RPMI8226 (cell line): ENCODE measurements at regions not wholly inside any gene's neighbourhood (a gene's known extent, or its start where the extent isn't known, plus 50 kb on each side); places are given as distances from the start of the nearest gene placed in this dataset.
"Not testable (repeated sequence)": the region's sequence is repeated elsewhere in the genome, so short reads cannot be mapped to it uniquely, and the experiment has no call there.

ENCODE experiments used
- DNase-seq: peaks from one replicate; pipeline ENCODE4 v3.0.0-alpha.2; 2015

GRCh38 chr4:81375745-81376144, 96.0 kb downstream of the RASGEF1B start:
- no peak for DNase-seq

DNA sequence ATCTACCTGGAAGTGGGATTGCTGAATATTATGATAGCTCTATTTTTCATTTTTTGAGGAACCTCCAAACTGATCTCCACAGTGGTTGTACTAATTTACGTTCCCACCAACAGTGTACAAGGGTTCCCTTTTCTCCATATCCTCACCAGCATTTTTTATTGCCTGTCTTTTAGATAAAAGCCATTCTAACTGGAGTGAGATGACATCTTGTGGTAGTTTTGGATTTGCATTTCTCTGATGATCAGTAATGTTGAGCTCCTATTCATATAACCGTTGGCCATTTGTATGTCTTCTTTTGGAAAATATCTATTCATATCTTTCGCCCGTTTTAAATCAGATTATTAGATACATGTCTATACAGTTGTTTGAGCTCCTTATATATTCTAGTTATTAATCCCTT, 101.8 kb downstream of the RASGEF1B start:
- DNase-seq: no peak

- no peak for DNase-seq
Observed at GRCh38 chr4:81366779-81367178, 104.9 kb downstream of the RASGEF1B start.

DNA sequence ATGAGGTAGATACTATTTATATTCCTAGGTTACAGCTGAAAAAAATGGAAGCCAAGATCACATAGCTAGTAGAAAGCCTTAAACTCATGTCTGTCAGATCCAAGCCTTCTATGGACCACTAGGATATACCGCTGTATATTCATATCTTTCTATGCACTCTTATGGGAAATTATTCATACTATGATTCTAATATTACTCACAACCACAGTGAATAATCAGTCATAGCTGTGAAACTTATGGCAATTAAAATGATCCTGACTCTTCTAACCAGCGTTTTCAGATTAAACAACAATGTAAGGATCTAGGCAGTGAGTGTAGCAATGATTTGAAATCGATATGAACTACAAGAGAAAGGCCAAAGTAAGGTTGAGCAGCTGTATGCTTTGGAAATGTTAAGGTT, 111.0 kb downstream of the RASGEF1B start:
- DNase-seq: no peak

DNA sequence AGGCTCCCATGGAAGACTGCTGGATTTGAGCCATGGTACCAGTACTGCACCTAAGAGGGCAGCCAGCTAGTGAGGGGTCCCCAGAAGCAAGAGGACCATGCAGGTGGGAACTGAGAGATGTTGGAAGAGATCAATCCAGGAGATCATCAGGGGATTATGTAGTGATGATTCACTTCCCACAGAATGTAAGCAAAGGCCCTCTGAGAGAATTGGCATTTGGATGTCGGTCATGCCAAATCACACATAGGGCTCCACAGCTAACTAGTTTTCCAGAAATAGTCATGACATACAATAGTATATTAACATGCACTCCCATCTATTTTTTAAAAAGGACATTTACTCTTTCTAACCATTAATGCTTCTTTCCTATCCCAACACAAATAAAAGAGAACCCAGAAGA, 112.5 kb downstream of the RASGEF1B start:
- DNase-seq: no peak

GRCh38 chr4:81358154-81358553, 113.6 kb downstream of the RASGEF1B start:
- no peak for DNase-seq

GRCh38 chr4:81356621-81357020, 115.1 kb downstream of the RASGEF1B start:
- no peak for DNase-seq

DNA sequence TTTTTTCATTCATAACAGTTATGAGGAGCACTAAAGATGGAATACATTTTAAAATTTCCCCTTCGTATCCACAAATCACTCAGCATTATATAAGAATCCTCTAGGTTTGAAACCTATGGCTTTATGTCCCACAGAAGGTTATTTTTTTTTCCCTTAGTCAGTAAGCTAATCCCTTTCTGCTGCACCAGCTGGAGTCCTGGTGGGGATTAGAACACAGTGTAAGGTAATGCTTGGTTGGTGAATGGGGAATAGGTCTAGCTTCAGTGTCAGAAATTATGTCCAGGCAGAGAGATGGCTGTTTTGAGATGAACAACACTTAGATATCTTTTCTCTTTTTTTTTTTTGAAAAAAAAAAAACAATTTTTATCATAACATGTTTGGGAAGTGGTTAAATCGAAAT, 116.6 kb downstream of the RASGEF1B start:
- DNase-seq: no peak

- DNase-seq: no peak
Observed at GRCh38 chr4:81353861-81354260, 117.8 kb downstream of the RASGEF1B start.

DNA sequence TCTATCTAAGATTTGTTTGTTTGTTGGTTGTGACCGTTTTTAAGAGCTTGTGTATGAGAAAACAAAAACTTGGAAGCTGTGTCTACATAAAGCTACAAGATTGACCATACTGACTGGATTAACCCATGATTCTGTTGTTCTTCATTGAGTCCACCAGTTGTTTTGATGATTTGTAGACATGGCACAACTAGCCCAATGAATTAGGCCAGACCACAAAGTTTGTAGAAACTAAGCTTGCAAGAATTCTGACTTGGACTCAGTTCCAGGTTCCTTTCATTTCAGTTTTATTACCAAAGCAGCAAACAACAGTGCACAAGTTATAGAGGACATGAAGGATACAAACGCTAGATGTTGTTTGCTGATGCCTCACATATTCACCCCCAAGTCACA, 119.3 kb downstream of the RASGEF1B start:
- no peak for DNase-seq

GRCh38 chr4:81351654-81352445, 119.9 kb downstream of the RASGEF1B start:
- peak; percentile 64 for DNase-seq

DNA sequence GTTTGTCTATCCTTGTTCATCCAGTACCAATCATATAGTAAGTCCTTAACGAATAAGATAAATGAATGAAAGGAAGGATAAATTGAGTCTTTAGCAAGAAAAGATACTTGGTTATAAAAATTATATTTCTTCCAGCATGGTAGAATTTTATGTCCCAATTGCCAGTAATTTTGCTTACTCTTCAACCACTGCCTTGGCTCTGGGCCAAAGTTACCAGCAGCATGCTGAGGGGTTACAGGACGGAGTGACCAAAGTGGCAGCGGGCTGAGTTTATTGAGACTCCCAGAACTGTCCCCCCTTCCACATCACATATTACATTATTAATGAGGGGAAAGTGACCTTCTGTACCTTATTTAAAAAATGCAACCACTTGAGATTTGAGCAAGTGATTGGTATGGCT, 121.7 kb downstream of the RASGEF1B start:
- DNase-seq: peak; percentile 13

DNA sequence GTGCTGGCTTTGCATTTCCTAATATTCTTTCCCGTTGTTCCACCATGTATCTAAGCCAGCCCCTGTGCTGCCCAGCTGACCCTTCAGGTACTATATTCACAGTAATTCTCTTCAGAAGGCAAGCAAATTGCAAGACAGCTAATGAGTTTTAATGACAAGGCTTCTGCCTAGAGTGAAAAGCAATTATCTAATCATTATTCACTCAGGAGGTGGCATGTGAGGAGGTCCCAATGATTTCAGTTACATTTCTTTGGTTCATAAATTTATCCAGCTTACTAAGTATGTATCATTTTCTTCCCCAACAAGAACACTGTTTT, 123.0 kb downstream of the RASGEF1B start:
- DNase-seq: no peak

DNA sequence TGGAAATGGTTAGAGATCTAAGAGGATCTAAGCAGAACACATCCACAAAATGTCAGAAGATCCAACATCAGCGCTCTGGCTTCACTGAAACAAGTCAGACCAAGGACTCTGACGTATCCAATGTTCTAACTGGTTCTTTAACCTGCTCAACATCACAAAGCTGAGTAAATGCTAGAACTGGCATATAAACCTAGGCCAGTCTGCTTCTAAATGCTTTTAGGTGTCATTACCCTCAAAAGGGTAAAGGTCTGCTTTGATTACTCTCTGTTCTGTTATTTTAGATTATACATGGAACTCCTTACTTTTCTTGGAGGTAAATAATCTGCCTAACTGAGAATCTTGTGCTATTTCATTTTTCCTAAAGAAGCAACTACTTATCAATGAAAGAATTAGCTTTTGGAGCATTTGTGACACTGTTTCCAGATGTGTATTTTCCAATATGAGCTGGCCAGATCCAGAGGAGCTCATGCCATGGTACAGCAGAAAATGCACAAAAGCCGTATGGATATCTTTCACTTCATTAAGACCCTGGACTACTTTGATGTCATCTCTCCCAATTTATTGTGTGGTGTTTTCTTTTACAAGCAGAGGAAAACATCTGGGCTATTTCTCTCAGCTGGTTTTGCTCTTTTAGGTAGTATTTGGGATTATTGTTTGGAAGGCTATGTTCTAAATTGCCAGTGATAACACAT, 123.5 kb downstream of the RASGEF1B start:
- no peak for DNase-seq

DNA sequence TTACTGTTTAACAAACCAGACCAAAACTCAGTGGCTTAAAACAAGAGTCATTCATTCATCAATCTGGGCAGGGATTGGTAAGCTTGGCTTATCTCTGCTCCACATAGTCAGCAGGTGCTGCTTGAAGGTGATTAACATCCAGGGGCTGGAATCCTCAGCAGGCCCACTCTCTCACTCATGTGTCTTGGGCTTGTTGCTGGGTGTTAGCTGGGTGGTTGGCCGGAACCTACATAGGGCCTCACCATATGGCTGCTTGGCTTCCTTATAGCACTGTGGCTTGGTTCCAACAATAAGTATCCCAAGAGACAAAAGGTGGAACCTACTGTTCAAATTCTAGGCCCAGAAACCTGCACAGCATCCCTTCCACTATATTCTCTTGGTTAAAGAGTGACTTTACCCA, 125.0 kb downstream of the RASGEF1B start:
- DNase-seq: no peak

DNA sequence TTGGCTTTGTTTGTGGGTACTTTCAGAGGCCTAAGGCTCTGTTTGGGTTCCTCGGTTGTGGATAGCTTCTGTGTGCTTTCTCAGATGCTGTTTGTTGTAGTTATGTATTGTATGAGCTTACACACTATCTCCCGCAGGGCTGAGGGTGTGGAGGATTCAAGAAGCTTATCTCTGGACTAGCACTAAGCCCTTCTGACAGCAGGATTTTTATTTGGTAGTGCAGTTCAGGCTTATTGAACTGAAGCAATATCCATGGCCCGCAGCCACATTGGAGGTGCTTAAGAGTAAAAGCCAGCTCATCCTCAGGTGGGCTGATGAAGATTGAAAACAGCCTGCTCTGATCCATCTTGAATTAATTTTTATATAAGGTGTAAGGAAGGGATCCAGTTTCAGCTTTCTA, 128.2 kb downstream of the RASGEF1B start:
- DNase-seq: no peak

GRCh38 chr4:81343046-81343445, 128.0 kb upstream of the PRKG2 start:
- DNase-seq: no peak

DNA sequence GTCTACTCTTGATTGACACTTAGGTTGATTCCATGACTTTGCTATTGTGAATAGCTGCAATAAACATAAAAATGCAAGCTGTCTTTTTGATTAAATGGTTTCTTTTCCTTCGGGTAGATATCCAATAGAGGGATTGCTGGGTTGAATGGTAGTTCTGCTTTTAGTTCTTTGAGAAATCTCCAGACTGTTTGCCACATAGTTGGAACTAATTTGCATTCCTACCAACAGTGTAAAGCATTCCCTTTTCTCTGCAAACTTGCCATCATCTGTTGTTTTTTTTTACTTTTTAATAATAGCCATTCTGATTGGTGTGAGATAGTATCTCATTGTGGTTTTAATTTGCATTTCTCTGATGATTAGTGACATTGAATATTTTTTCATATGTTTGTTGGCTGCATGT, 122.2 kb upstream of the PRKG2 start:
- DNase-seq: no peak

DNA sequence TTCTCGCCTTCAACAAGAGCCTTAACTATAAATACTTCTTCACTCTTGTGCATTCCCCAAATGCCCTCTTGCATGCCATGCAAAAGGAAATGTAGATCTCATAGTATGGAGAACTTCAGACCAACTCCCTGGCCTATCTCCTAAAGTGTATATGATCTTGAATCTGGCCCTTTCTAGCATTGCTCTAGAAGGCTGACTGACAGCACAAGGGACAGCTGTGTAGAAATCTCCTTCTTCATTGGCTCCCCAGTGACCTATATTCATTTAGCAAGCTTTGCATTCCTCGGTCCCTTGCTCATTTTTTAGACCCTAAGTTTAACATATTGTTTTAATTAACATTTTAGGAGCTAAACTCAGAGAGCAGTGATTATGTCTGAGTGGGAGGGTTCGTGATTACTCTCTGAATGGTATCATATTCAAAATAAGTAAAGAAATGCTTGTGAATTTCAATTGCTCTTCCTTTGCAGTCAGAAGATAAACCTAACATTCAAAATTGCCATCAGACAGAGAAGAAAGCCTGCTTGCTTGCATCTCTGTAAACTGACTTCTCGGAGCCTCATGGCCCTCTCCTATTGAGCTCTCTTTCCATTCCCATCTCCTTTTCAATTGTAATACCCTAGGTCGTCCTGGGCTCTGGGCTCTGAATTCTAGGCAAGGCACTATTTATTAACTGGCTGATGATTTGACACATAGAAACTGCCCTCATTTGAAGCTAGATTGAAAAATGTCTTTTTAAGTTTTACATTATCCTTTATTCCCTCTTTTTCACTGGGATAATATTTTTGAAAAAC, 120.3 kb upstream of the PRKG2 start:
- DNase-seq: no peak

DNA sequence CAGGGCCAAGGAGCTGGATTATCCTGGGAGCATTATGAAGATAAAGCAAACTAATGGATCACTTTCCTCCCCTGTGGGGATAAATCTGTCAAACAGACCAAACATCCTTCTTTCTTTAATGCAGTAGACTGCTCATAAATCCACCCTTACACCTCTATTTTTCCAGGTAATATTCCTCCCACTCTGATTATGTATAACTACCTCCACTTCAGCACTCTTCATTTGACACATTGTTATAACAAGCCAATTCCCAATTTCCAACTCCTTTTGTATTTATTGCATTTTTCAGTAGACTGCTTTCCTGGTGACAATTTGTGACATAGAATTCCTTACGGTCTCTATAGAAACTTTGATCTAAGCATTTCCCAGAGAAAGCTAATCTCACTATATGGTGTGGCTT, 115.0 kb upstream of the PRKG2 start:
- DNase-seq: no peak

- DNase-seq: no peak
Observed at GRCh38 chr4:81326581-81326980, 111.6 kb upstream of the PRKG2 start.

DNA sequence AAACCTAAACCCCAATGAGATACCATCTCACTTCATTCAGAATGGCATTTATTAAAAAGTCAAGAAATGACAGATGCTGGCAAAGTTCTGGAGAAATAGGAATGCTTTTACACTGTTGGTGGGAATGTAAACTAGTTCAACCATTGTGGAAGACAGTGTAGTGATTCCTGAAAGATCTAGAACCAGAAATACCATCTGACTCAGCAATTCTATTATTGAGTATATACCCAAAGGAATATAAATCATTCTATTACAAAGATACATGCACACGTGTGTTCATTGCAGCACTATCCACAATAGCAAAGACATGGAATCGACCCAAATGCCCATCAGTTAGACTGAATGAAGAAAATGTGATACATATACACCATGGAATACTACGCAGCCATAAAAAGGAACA, 109.6 kb upstream of the PRKG2 start:
- DNase-seq: not testable (repeated sequence)

DNA sequence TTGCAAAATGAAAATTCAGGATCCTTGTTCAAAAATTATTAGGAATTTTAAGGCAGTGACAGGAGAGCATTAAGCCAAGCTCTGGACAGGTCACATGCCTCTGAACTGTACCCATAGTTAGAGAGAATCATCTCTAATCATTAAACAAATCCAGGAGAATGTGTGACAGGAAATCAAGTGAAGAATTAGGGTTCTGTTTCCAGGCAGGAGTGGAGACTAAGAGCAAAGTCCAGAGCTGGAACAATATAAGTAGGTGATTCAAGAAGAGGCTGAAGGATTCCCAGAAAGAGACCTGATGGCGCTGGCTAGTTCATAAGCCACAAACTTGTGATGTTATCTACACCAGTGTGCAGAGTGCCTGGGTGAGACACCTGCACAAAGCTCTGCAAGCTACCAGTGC, 104.6 kb upstream of the PRKG2 start:
- DNase-seq: no peak

- no peak for DNase-seq
Observed at GRCh38 chr4:81314897-81315470, 100.0 kb upstream of the PRKG2 start.
